ENCODE measurements at regions not wholly inside any gene's neighbourhood (a gene's known extent, or its start where the extent isn't known, plus 50 kb on each side); places are given as distances from the start of the nearest gene placed in this dataset.

DNA sequence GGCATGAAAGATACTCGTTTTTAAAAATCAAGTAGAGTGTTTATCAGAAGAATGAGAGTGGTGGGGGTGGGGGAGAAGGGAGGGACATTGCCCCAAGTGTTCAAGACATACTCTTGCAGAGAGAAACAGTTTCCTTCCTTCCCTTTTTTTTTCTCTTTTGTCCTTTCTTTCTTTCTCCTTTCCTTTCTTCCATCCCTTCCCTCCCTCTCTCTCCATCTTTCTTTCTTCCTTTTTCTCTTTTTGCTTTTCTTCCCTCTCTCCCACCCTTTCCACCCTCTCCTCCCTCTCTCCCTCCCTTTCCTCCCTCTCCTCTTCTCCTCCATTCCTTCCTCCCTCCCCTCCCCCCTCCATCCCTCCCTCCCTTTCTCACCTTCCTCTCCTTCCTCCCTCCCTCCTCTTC lies 478.3 kb upstream of the EDIL3 start:
- H3K27ac ChIP-seq (ENCODE audit: low read depth in 2 of 2, low read length in 2 of 2): no peak overlapping the region
- H3K36me3 ChIP-seq (ENCODE audit: control insufficient read depth in 2 of 3, insufficient read depth in 3 of 3, low read length in 3 of 3): no peaks in the 10 kb centered on the region
- H3K9me3 ChIP-seq (ENCODE audit: control insufficient read depth in 2 of 3, insufficient read depth in 1 of 3, low read length in 3 of 3): no peaks in the 10 kb centered on the region
- FAIRE-seq (no peak), DNase-seq (no peak)
- no peaks in the 10 kb centered on the region for H3K4me1 ChIP-seq (ENCODE audit: control insufficient read depth in 2 of 3, insufficient read depth in 2 of 3, low read depth in 1 of 3, low read length in 3 of 3)
- TF ChIP-seq, protein P1, sequence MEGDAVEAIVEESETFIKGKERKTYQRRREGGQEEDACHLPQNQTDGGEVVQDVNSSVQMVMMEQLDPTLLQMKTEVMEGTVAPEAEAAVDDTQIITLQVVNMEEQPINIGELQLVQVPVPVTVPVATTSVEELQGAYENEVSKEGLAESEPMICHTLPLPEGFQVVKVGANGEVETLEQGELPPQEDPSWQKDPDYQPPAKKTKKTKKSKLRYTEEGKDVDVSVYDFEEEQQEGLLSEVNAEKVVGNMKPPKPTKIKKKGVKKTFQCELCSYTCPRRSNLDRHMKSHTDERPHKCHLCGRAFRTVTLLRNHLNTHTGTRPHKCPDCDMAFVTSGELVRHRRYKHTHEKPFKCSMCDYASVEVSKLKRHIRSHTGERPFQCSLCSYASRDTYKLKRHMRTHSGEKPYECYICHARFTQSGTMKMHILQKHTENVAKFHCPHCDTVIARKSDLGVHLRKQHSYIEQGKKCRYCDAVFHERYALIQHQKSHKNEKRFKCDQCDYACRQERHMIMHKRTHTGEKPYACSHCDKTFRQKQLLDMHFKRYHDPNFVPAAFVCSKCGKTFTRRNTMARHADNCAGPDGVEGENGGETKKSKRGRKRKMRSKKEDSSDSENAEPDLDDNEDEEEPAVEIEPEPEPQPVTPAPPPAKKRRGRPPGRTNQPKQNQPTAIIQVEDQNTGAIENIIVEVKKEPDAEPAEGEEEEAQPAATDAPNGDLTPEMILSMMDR (IDR thresholded peaks at IDR 0.05; ENCODE audit: borderline replicate concordance, extremely low read depth, insufficient read depth): no peak
- H3K4me3 ChIP-seq (ENCODE audit: low read length in 3 of 3): no peak overlapping the region
- H3K9ac ChIP-seq (ENCODE audit: low read length in 3 of 3): no peak overlapping the region
- intact Hi-C loops (cut with DNase I): no loop called here
- H3K27me3 ChIP-seq (ENCODE audit: control insufficient read depth, insufficient read depth, low read length): no peaks in the 10 kb centered on the region

DNA sequence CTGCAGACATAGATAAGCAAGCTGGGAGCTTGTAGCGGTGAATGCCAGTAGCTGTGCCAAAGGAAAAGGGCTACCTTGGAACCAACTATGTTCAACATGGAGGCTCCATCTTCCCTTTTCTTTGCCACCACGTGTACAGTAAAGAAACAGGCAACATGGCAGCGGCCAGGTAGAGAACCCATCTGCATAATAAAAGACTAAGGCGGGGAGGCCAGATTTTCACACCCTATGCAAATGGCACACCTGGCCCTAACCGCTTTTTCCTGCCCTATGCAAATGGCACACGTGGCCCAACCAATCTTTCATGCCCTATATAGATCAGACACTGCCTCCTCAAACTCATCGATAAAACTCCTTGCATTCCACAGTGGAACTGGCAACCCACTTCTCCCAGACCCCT lies 477.5 kb upstream of the EDIL3 start:
- Histone ChIP-seq H3K9me3 (ENCODE audit: control insufficient read depth in 2 of 3, insufficient read depth in 1 of 3, low read length in 3 of 3) (no peaks in the 10 kb centered on the region), H3K9ac (ENCODE audit: low read length in 3 of 3) (no peak overlapping the region), H3K4me1 (ENCODE audit: control insufficient read depth in 2 of 3, insufficient read depth in 2 of 3, low read depth in 1 of 3, low read length in 3 of 3) (no peaks in the 10 kb centered on the region), H3K4me3 (ENCODE audit: low read length in 3 of 3) (no peak overlapping the region), H3K36me3 (ENCODE audit: control insufficient read depth in 2 of 3, insufficient read depth in 3 of 3, low read length in 3 of 3) (no peaks in the 10 kb centered on the region), H3K27ac (ENCODE audit: low read depth in 2 of 2, low read length in 2 of 2) (no peak overlapping the region), H3K27me3 (ENCODE audit: control insufficient read depth, insufficient read depth, low read length) (no peaks in the 10 kb centered on the region)
- no peak for DNase-seq
- TF ChIP-seq, protein P1 (IDR thresholded peaks at IDR 0.05; ENCODE audit: borderline replicate concordance, extremely low read depth, insufficient read depth): no peak
- no peak for FAIRE-seq
- intact Hi-C loops (cut with DNase I): no loop called here

DNA sequence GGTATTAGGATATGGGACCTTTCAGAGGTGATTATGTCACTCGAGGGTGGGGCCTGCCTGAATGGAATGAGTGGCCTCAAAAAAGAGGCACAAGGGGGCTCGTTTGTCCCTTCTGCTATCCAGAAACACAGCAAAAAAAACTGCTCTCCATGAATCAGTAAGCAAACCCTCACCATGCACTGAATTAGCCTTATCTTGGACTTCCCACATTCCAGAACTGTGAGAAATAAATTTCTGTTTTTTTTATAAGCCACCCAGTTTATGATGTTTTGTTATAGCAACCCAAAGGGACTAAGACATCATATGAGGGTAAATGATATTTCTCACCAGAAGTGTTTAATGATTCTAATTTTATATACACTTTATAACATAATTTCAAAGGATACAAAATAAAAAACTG lies 476.6 kb upstream of the EDIL3 start:
- H3K4me1 ChIP-seq (ENCODE audit: control insufficient read depth in 2 of 3, insufficient read depth in 2 of 3, low read depth in 1 of 3, low read length in 3 of 3): no peaks in the 10 kb centered on the region
- no peak for FAIRE-seq
- H3K4me3 ChIP-seq (ENCODE audit: low read length in 3 of 3): no peak overlapping the region
- H3K27me3 ChIP-seq (ENCODE audit: control insufficient read depth, insufficient read depth, low read length): no peaks in the 10 kb centered on the region
- peaks cover 0 to 4% (median 0%) of the 10 kb centered on the region in 3 donors for H3K9me3 ChIP-seq (ENCODE audit: control insufficient read depth in 2 of 3, insufficient read depth in 1 of 3, low read length in 3 of 3)
- TF ChIP-seq, protein P1 (IDR thresholded peaks at IDR 0.05; ENCODE audit: borderline replicate concordance, extremely low read depth, insufficient read depth): no peak
- no peak for DNase-seq
- intact Hi-C loops (cut with DNase I): no loop called here
- no peak overlapping the region for H3K27ac ChIP-seq (ENCODE audit: low read depth in 2 of 2, low read length in 2 of 2)
- H3K36me3 ChIP-seq (ENCODE audit: control insufficient read depth in 2 of 3, insufficient read depth in 3 of 3, low read length in 3 of 3): no peaks in the 10 kb centered on the region
- no peak overlapping the region for H3K9ac ChIP-seq (ENCODE audit: low read length in 3 of 3)

DNA sequence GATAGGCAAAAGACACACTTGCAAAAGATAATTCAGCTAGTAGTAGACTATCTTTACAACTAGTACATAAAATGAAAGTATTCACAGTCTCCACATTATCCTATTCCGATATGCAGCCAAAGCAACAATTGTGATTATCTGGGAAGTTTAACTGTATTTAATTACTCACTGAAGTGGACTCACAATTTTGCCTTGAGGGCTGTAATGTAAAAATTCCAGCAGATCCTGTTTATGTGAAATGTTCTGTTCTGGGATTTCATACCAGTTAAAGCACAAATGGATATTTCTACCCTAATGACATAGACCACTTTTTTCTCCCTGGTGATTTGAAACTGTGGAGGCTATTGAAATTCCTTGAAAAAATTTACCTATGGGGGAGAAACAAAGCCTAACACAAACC lies 474.4 kb upstream of the EDIL3 start:
- no peak overlapping the region for H3K9ac ChIP-seq (ENCODE audit: low read length in 3 of 3)
- H3K36me3 ChIP-seq (ENCODE audit: control insufficient read depth in 2 of 3, insufficient read depth in 3 of 3, low read length in 3 of 3): no peaks in the 10 kb centered on the region
- no peak overlapping the region for H3K4me3 ChIP-seq (ENCODE audit: low read length in 3 of 3)
- peak in 2 of 5 donors; percentile 2 to 17 for DNase-seq
- H3K9me3 ChIP-seq (ENCODE audit: control insufficient read depth in 2 of 3, insufficient read depth in 1 of 3, low read length in 3 of 3): peaks cover 0 to 4% (median 0%) of the 10 kb centered on the region in 3 donors
- FAIRE-seq: no peak
- intact Hi-C loops (cut with DNase I): no loop called here
- H3K27ac ChIP-seq (ENCODE audit: low read depth in 2 of 2, low read length in 2 of 2): no peak overlapping the region
- no peaks in the 10 kb centered on the region for H3K4me1 ChIP-seq (ENCODE audit: control insufficient read depth in 2 of 3, insufficient read depth in 2 of 3, low read depth in 1 of 3, low read length in 3 of 3)
- H3K27me3 ChIP-seq (ENCODE audit: control insufficient read depth, insufficient read depth, low read length): no peaks in the 10 kb centered on the region
- TF ChIP-seq, protein P1 (IDR thresholded peaks at IDR 0.05; ENCODE audit: borderline replicate concordance, extremely low read depth, insufficient read depth): no peak

All from kidney (tissue), 13 donors.